ENCODE measurements at regions not wholly inside any gene's neighbourhood (a gene's known extent, or its start where the extent isn't known, plus 50 kb on each side); places are given as distances from the start of the nearest gene placed in this dataset.

GRCh38 chr12:124445826-124446225, 121.6 kb downstream of the NCOR2 start:
- H3K4me2 ChIP-seq (ENCODE audit: low read depth, low read length, poor library complexity, severe bottlenecking) = no peak overlapping the region

GRCh38 chr12:124445121-124445718, 122.2 kb downstream of the NCOR2 start:
- Histone ChIP-seq H3K4me2 (ENCODE audit: low read depth, low read length, poor library complexity, severe bottlenecking) (no peak overlapping the region), H3K36me3 (ENCODE audit: insufficient read depth, low read length) (peaks cover 67% of the 10 kb centered on the region; the same call in 1 of the 2 replicates), H3K9me2 (replicated peaks; ENCODE audit: low read depth, low read length) (no peaks in the 10 kb centered on the region), H3K4me3 (ENCODE audit: low read length, poor library complexity, severe bottlenecking) (no peak overlapping the region), H2AFZ (ENCODE audit: low read length) (no peak overlapping the region), H3K9ac (ENCODE audit: low read depth, low read length, poor library complexity, severe bottlenecking) (no peak overlapping the region), H3K27me3 (ENCODE audit: insufficient read depth, low read length, poor library complexity, severe bottlenecking) (no peaks in the 10 kb centered on the region), H4K20me1 (ENCODE audit: insufficient read depth, low read length, poor library complexity, severe bottlenecking) (no peaks in the 10 kb centered on the region), H3F3A (ENCODE audit: low read depth) (no peaks in the 10 kb centered on the region), H3K79me2 (ENCODE audit: insufficient read depth, low read length) (peaks cover 6% of the 10 kb centered on the region; the same call in 1 of the 2 replicates), H3K9me3 (ENCODE audit: insufficient read depth, low read depth, low read length) (no peaks in the 10 kb centered on the region), H3K4me1 (ENCODE audit: insufficient read depth, low read length, poor library complexity, severe bottlenecking) (no peaks in the 10 kb centered on the region)
- TF ChIP-seq CTCF (conservative IDR thresholded peaks at IDR 0.05; ENCODE audit: low read length) = no peak

More at GRCh38 chr12:124445826-124446225, 121.6 kb downstream of the NCOR2 start:
- H3K9me2 ChIP-seq (replicated peaks; ENCODE audit: low read depth, low read length) = no peaks in the 10 kb centered on the region
- peaks cover 5% of the 10 kb centered on the region for H3K4me1 ChIP-seq (ENCODE audit: insufficient read depth, low read length, poor library complexity, severe bottlenecking)
- H2AFZ ChIP-seq (ENCODE audit: low read length) = no peak overlapping the region
- TF ChIP-seq EZH2phosphoT487 (IDR thresholded peaks at IDR 0.05; ENCODE audit: borderline replicate concordance) = no peak
- no peak for TF ChIP-seq CTCF (conservative IDR thresholded peaks at IDR 0.05; ENCODE audit: low read length)
- H3K9me3 ChIP-seq (ENCODE audit: insufficient read depth, low read depth, low read length) = no peaks in the 10 kb centered on the region
- no peak overlapping the region for H3K9ac ChIP-seq (ENCODE audit: low read depth, low read length, poor library complexity, severe bottlenecking)
- no peaks in the 10 kb centered on the region for H3F3A ChIP-seq (ENCODE audit: low read depth)
- no peaks in the 10 kb centered on the region for H4K20me1 ChIP-seq (ENCODE audit: insufficient read depth, low read length, poor library complexity, severe bottlenecking)
- peaks cover 67% of the 10 kb centered on the region; the same call in 1 of the 2 replicates for H3K36me3 ChIP-seq (ENCODE audit: insufficient read depth, low read length)
- H3K27me3 ChIP-seq (ENCODE audit: insufficient read depth, low read length, poor library complexity, severe bottlenecking) = no peaks in the 10 kb centered on the region
- peaks cover 12% of the 10 kb centered on the region; the same call in 1 of the 2 replicates for H3K79me2 ChIP-seq (ENCODE audit: insufficient read depth, low read length)
- no peak overlapping the region for H3K4me3 ChIP-seq (ENCODE audit: low read length, poor library complexity, severe bottlenecking)

- no peaks in the 10 kb centered on the region for H3F3A ChIP-seq (ENCODE audit: low read depth)
- H2AFZ ChIP-seq (ENCODE audit: low read length) = no peak overlapping the region
- H3K9me2 ChIP-seq (replicated peaks; ENCODE audit: low read depth, low read length) = no peaks in the 10 kb centered on the region
- peaks cover 2% of the 10 kb centered on the region; the same call in 1 of the 2 replicates for H3K79me2 ChIP-seq (ENCODE audit: insufficient read depth, low read length)
- peaks cover 2% of the 10 kb centered on the region for H3K27me3 ChIP-seq (ENCODE audit: insufficient read depth, low read length, poor library complexity, severe bottlenecking)
- no peaks in the 10 kb centered on the region for H3K9me3 ChIP-seq (ENCODE audit: insufficient read depth, low read depth, low read length)
- TF ChIP-seq EZH2phosphoT487 (IDR thresholded peaks at IDR 0.05; ENCODE audit: borderline replicate concordance) (no peak), CTCF (conservative IDR thresholded peaks at IDR 0.05; ENCODE audit: low read length) (no peak)
- H3K4me1 ChIP-seq (ENCODE audit: insufficient read depth, low read length, poor library complexity, severe bottlenecking) = no peaks in the 10 kb centered on the region
- H3K4me3 ChIP-seq (ENCODE audit: low read length, poor library complexity, severe bottlenecking) = no peak overlapping the region
- no peaks in the 10 kb centered on the region for H4K20me1 ChIP-seq (ENCODE audit: insufficient read depth, low read length, poor library complexity, severe bottlenecking)
- no peak overlapping the region for H3K4me2 ChIP-seq (ENCODE audit: low read depth, low read length, poor library complexity, severe bottlenecking)
- H3K36me3 ChIP-seq (ENCODE audit: insufficient read depth, low read length) = peaks cover 63% of the 10 kb centered on the region; the same call in 1 of the 2 replicates
- no peak overlapping the region for H3K9ac ChIP-seq (ENCODE audit: low read depth, low read length, poor library complexity, severe bottlenecking)
These were observed 123.3 kb downstream of the NCOR2 start for GRCh38 chr12:124443931-124444712.

Data from Loucy (cell line).